ENCODE measurements at regions not wholly inside any gene's neighbourhood (a gene's known extent, or its start where the extent isn't known, plus 50 kb on each side); places are given as distances from the start of the nearest gene placed in this dataset.

GRCh38 chr2:15050483-15050882, 418.0 kb downstream of the LRATD1 start:
- TF ChIP-seq, protein P1, sequence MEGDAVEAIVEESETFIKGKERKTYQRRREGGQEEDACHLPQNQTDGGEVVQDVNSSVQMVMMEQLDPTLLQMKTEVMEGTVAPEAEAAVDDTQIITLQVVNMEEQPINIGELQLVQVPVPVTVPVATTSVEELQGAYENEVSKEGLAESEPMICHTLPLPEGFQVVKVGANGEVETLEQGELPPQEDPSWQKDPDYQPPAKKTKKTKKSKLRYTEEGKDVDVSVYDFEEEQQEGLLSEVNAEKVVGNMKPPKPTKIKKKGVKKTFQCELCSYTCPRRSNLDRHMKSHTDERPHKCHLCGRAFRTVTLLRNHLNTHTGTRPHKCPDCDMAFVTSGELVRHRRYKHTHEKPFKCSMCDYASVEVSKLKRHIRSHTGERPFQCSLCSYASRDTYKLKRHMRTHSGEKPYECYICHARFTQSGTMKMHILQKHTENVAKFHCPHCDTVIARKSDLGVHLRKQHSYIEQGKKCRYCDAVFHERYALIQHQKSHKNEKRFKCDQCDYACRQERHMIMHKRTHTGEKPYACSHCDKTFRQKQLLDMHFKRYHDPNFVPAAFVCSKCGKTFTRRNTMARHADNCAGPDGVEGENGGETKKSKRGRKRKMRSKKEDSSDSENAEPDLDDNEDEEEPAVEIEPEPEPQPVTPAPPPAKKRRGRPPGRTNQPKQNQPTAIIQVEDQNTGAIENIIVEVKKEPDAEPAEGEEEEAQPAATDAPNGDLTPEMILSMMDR (IDR thresholded peaks at IDR 0.05; ENCODE audit: low read depth, low read length, missing input control), result no peak
- no peak for TF ChIP-seq HNF4A (conservative IDR thresholded peaks at IDR 0.05)
- TF ChIP-seq EGR1 (IDR thresholded peaks at IDR 0.05; ENCODE audit: low read depth in 2 of 2), result no peak
- TF ChIP-seq, protein P2, sequence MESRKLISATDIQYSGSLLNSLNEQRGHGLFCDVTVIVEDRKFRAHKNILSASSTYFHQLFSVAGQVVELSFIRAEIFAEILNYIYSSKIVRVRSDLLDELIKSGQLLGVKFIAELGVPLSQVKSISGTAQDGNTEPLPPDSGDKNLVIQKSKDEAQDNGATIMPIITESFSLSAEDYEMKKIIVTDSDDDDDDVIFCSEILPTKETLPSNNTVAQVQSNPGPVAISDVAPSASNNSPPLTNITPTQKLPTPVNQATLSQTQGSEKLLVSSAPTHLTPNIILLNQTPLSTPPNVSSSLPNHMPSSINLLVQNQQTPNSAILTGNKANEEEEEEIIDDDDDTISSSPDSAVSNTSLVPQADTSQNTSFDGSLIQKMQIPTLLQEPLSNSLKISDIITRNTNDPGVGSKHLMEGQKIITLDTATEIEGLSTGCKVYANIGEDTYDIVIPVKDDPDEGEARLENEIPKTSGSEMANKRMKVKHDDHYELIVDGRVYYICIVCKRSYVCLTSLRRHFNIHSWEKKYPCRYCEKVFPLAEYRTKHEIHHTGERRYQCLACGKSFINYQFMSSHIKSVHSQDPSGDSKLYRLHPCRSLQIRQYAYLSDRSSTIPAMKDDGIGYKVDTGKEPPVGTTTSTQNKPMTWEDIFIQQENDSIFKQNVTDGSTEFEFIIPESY (IDR thresholded peaks at IDR 0.05), result no peak
- TF ChIP-seq, protein P3, sequence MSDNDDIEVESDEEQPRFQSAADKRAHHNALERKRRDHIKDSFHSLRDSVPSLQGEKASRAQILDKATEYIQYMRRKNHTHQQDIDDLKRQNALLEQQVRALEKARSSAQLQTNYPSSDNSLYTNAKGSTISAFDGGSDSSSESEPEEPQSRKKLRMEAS (IDR thresholded peaks at IDR 0.05), result no peak
- TF ChIP-seq REST (IDR thresholded peaks at IDR 0.05), result no peak
- no peak for TF ChIP-seq NR2F2 (IDR thresholded peaks at IDR 0.05)
- TF ChIP-seq SP1 (IDR thresholded peaks at IDR 0.05), result no peak
- TF ChIP-seq ATF3 (IDR thresholded peaks at IDR 0.05), result no peak
- TF ChIP-seq HNF4G (IDR thresholded peaks at IDR 0.05), result no peak
- no peak for TF ChIP-seq YY1 (IDR thresholded peaks at IDR 0.05)
- no peak for TF ChIP-seq JUND (IDR thresholded peaks at IDR 0.05)
- TF ChIP-seq FOXA1 (IDR thresholded peaks at IDR 0.05), result no peak
- no peak for TF ChIP-seq FOXA2 (IDR thresholded peaks at IDR 0.05)
- no peak for TF ChIP-seq TAF1 (conservative IDR thresholded peaks at IDR 0.05)
- no peak for TF ChIP-seq GABPA (IDR thresholded peaks at IDR 0.05 in 1 of 2, conservative IDR thresholded peaks at IDR 0.05 in 1 of 2)
- no peak for TF ChIP-seq RAD21 (IDR thresholded peaks at IDR 0.05)
- no peak for TF ChIP-seq RXRA (IDR thresholded peaks at IDR 0.05)
- Histone ChIP-seq H3K9ac (ENCODE audit: low read depth in 1 of 2, low read length in 2 of 2) (no peak overlapping the region), H3K9me3 (ENCODE audit: control insufficient read depth in 4 of 4, low read length in 3 of 4) (no peaks in the 10 kb centered on the region), H3K27me3 (ENCODE audit: control insufficient read depth in 4 of 4, insufficient read depth in 4 of 4, low read length in 3 of 4) (no peaks in the 10 kb centered on the region), H3K4me3 (ENCODE audit: low read depth in 1 of 3, low read length in 3 of 3) (no peak overlapping the region), H3K27ac (ENCODE audit: low read depth in 1 of 2, low read length in 2 of 2) (no peak overlapping the region), H3K36me3 (ENCODE audit: control insufficient read depth in 4 of 4, insufficient read depth in 3 of 4, low read depth in 1 of 4, low read length in 3 of 4) (no peaks in the 10 kb centered on the region), H3K4me1 (ENCODE audit: control insufficient read depth in 4 of 4, insufficient read depth in 4 of 4, low read length in 3 of 4) (no peaks in the 10 kb centered on the region)
- 47% methylated on average over 4 of the region's 4 CpGs for WGBS
- no peak for DNase-seq (ENCODE audit: low spot score)

Data from liver (tissue), 8 donors.